OCI-LY7 (cell line): ENCODE measurements at regions not wholly inside any gene's neighbourhood (a gene's known extent, or its start where the extent isn't known, plus 50 kb on each side); places are given as distances from the start of the nearest gene placed in this dataset.

Experiments used
- BruUV-seq: library from RNA; stranded (reverse); fragments of 400-500 nt; replicated peaks from 2 replicates; lab custom pipeline; 2021; lab: Mats Ljungman, UMichigan
- CTCF ChIA-PET: fragments of 300-600 bp; sonication (Branson Sonifier 250); formaldehyde crosslinking; loops from one replicate; lab custom pipeline; 2022; ENCODE audit warnings: antibody characterized with exemption; ENCODE audit not compliant: unreplicated experiment; lab: Charles Lee
- POLR2A ChIA-PET: fragments of 300-600 bp; sonication (Branson Sonifier 250); formaldehyde crosslinking; loops from one replicate; lab custom pipeline; 2022; ENCODE audit warnings: antibody characterized with exemption; lab: Charles Lee
- DNase-seq: peaks from one replicate; pipeline ENCODE4 v3.0.0-alpha.2; 2015; ENCODE audit warnings: low spot score
- H2AFZ ChIP-seq: fragments of 200-600 bp; sonication (generic), shearing (Covaris generic); 2 replicates; pipeline ENCODE4 v1.6.1; 2014; ENCODE audit warnings: mild to moderate bottlenecking, antibody characterized with exemption, low read length, moderate library complexity
- H3K27ac ChIP-seq: fragments of 200-600 bp; sonication (generic); 2 replicates; pipeline ENCODE4 v1.5.1; 2014; ENCODE audit warnings: mixed run types, low read depth, mild to moderate bottlenecking, moderate library complexity, low read length, inconsistent platforms; ENCODE audit not compliant: poor library complexity, severe bottlenecking
- H3K36me3 ChIP-seq: fragments of 200-600 bp; sonication (generic); 2 replicates; pipeline ENCODE4 v1.6.1; 2014; ENCODE audit warnings: mild to moderate bottlenecking, antibody characterized with exemption, low read length, moderate library complexity, mixed read lengths; ENCODE audit not compliant: insufficient read depth
- H3K4me1 ChIP-seq: fragments of 200-600 bp; sonication (generic); 2 replicates; pipeline ENCODE4 v1.5.1; 2014; ENCODE audit warnings: mild to moderate bottlenecking, low read length; ENCODE audit not compliant: insufficient read depth, poor library complexity, severe bottlenecking
- H3K4me2 ChIP-seq: fragments of 200-600 bp; sonication (generic); 2 replicates; pipeline ENCODE4 v1.6.1; 2014; ENCODE audit warnings: mild to moderate bottlenecking, low read length
- H3K4me3 ChIP-seq: fragments of 200-600 bp; sonication (generic); 2 replicates; pipeline ENCODE4 v1.5.1; 2014; ENCODE audit warnings: mild to moderate bottlenecking, low read depth, low read length; ENCODE audit not compliant: poor library complexity, severe bottlenecking
- H3K79me2 ChIP-seq: fragments of 200-600 bp; sonication (generic); 2 replicates; pipeline ENCODE4 v1.6.1; 2016; ENCODE audit warnings: low read depth, mild to moderate bottlenecking, low read length, moderate library complexity, mixed read lengths; ENCODE audit not compliant: insufficient read depth
- H3K9me2 ChIP-seq: fragments of 200-600 bp; sonication (generic); 2 replicates; pipeline ENCODE4 v1.6.1; 2016; ENCODE audit warnings: mild to moderate bottlenecking, low read length, mixed read lengths; ENCODE audit not compliant: insufficient read depth
- H3K9me3 ChIP-seq: fragments of 200-600 bp; sonication (generic); 2 replicates; pipeline ENCODE4 v1.6.1; 2014; ENCODE audit warnings: mild to moderate bottlenecking, mixed run types, low read length, mixed read lengths
- H4K20me1 ChIP-seq: fragments of 200-600 bp; sonication (generic); 2 replicates; pipeline ENCODE4 v1.6.1; 2014; ENCODE audit warnings: mild to moderate bottlenecking, antibody characterized with exemption, low read length, moderate library complexity, mixed read lengths; ENCODE audit not compliant: insufficient read depth
- EZH2phosphoT487 ChIP-seq: fragments of 200-600 bp; sonication (generic); IDR thresholded peaks from 2 replicates; pipeline ENCODE4 v1.6.1; 2018; ENCODE audit warnings: low read depth, borderline replicate concordance, mild to moderate bottlenecking, mixed run types, antibody characterized with exemption, low read length, moderate library complexity, mixed read lengths
- intact Hi-C: fragments of 100-400 bp; cut with micrococcal nuclease; formaldehyde crosslinking; loops from one replicate; pipeline ENCODE4 v1.10.0; 2022; ENCODE audit not compliant: unreplicated experiment
- TF ChIP-seq, protein P1 (sequence below): fragments of 200-600 bp; sonication (generic); conservative IDR thresholded peaks from 2 replicates; pipeline ENCODE4 v1.5.1; 2014; ENCODE audit warnings: mild to moderate bottlenecking, antibody characterized with exemption, low read length, moderate library complexity, mixed read lengths

DNA sequence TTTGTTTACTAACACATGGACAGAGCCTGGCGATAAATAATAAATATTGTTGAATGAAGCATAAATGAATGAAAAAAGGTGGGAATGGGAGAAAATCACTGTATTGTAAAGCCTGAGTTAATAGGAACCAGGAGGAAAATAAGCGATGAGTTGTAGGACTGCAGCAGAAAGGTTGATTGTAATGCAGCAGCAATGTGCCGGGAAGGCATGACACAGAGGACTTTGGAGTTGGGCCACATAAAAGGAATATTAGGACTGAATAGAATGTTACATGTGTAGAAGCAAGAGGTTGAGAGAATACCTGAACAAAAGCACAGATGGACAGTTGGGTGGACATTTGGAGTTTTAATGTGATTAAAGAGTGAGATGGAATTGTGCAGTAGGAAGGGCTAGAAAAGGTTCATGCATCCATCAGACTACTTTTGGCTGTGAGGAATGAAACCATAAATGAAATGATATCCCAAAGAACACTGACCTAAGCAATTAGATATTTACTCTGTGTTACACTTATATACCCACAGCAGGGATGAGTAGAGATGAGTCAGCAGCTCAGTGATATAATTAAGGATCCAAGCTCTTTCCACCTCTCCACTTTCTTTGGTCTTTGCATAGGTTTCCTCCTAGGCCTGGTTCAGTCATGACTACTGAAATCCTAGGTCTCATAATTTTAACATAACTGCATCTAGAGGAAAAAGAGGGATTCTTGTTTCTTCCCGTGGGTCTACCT is 55.4 kb downstream of the CCER1 start:
- DNase-seq: no peak
- ChIA-PET POLR2A (interaction anchor here (0.5 to 1.0 kb wide), 3 partner anchors 36 to 1629 kb away, joined by 3 to 4 read pairs (median 3); no protein-coding TSS in a partner anchor), CTCF (no interaction called here)
- H3K79me2 ChIP-seq: no peaks in the 10 kb centered on the region
- H3K4me3 ChIP-seq: no peak overlapping the region
- H2AFZ ChIP-seq: no peak overlapping the region
- H4K20me1 ChIP-seq: no peaks in the 10 kb centered on the region
- no peaks in the 10 kb centered on the region for H3K4me1 ChIP-seq
- no peaks in the 10 kb centered on the region for H3K36me3 ChIP-seq
- no peak overlapping the region for H3K27ac ChIP-seq
- no TSS peak for BruUV-seq
- no peak for TF ChIP-seq EZH2phosphoT487
- TF ChIP-seq, protein P1, sequence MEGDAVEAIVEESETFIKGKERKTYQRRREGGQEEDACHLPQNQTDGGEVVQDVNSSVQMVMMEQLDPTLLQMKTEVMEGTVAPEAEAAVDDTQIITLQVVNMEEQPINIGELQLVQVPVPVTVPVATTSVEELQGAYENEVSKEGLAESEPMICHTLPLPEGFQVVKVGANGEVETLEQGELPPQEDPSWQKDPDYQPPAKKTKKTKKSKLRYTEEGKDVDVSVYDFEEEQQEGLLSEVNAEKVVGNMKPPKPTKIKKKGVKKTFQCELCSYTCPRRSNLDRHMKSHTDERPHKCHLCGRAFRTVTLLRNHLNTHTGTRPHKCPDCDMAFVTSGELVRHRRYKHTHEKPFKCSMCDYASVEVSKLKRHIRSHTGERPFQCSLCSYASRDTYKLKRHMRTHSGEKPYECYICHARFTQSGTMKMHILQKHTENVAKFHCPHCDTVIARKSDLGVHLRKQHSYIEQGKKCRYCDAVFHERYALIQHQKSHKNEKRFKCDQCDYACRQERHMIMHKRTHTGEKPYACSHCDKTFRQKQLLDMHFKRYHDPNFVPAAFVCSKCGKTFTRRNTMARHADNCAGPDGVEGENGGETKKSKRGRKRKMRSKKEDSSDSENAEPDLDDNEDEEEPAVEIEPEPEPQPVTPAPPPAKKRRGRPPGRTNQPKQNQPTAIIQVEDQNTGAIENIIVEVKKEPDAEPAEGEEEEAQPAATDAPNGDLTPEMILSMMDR: no peak
- no peaks in the 10 kb centered on the region for H3K9me3 ChIP-seq
- H3K9me2 ChIP-seq: no peaks in the 10 kb centered on the region
- intact Hi-C loops: no loop called here
- no peak overlapping the region for H3K4me2 ChIP-seq

DNA sequence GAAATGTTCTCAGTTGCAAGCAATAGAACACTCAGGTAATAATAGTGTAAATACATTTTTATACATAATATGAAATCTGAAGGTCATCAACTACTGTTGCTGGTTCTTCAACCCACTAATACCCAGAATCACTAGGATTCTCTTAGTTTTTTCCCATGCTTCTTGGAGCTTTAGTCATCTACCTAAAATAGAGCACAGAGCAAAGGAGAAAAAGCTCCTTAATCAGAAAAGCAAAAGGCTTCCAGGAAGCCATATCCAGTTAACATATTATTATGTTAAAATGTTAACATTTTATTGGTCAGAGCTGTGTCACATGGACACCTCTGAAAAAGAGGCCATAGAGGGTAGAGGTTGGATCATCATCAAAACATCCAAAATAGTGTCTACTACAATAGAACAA is 57.0 kb downstream of the CCER1 start:
- H3K4me2 ChIP-seq: no peak overlapping the region
- ChIA-PET POLR2A (interaction anchor here (0.6 kb wide), 2 partner anchors 21 to 648 kb away, joined by 3 to 5 read pairs; no protein-coding TSS in a partner anchor), CTCF (no interaction called here)
- H3K4me3 ChIP-seq: no peak overlapping the region
- BruUV-seq: no TSS peak
- H4K20me1 ChIP-seq: no peaks in the 10 kb centered on the region
- no peaks in the 10 kb centered on the region for H3K4me1 ChIP-seq
- H3K27ac ChIP-seq: no peak overlapping the region
- no peaks in the 10 kb centered on the region for H3K36me3 ChIP-seq
- H2AFZ ChIP-seq: no peak overlapping the region
- DNase-seq: no peak
- no peaks in the 10 kb centered on the region for H3K9me2 ChIP-seq
- intact Hi-C loops: no loop called here
- no peak for TF ChIP-seq EZH2phosphoT487
- TF ChIP-seq, protein P1: no peak
- H3K9me3 ChIP-seq: no peaks in the 10 kb centered on the region
- H3K79me2 ChIP-seq: no peaks in the 10 kb centered on the region

DNA sequence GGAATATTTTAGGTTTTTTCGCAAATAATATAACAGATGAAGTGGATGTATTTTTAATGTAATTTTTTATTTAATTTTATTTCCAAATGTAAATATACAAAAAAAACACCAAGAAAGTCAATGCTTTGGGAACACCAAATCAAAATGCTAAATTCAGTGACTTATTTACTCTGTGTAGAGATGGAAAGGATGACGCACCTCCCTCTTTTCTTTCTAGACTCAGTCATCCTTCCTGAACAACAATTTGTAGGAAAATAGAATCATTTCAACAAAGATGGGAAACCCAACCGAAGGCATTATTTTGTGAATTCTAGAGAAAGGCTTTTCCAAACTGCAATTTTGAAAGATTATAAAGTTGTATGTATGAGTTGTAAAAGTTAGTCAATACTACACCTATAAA is 57.7 kb downstream of the CCER1 start:
- Histone ChIP-seq H3K36me3 (no peaks in the 10 kb centered on the region), H3K79me2 (no peaks in the 10 kb centered on the region), H4K20me1 (no peaks in the 10 kb centered on the region), H3K9me2 (no peaks in the 10 kb centered on the region), H3K4me3 (no peak overlapping the region), H3K4me2 (no peak overlapping the region), H3K27ac (no peak overlapping the region), H3K4me1 (no peaks in the 10 kb centered on the region), H3K9me3 (no peaks in the 10 kb centered on the region), H2AFZ (no peak overlapping the region)
- CTCF ChIA-PET: no interaction called here
- TF ChIP-seq, protein P1: no peak
- no peak for TF ChIP-seq EZH2phosphoT487
- intact Hi-C loops: no loop called here
- no TSS peak for BruUV-seq
- no peak for DNase-seq
- POLR2A ChIA-PET: no interaction called here
